HG02938 (cell line): ENCODE measurements at regions not wholly inside any gene's neighbourhood (a gene's known extent, or its start where the extent isn't known, plus 50 kb on each side); places are given as distances from the start of the nearest gene placed in this dataset.
"Not testable (repeated sequence)": the region's sequence is repeated elsewhere in the genome, so short reads cannot be mapped to it uniquely, and the experiment has no call there.

Experiments used
- ATAC-seq: cut with Tn5 transposase; IDR thresholded peaks from one replicate; pipeline ENCODE4 v1.9.1; 2021; ENCODE audit warnings: mild to moderate bottlenecking, moderate library complexity; ENCODE audit not compliant: unreplicated experiment

- not testable (repeated sequence) for ATAC-seq
Measured at GRCh38 chr7:3159926-3160325, 116.3 kb upstream of the CARD11 start.

- no peak for ATAC-seq
Measured at GRCh38 chr7:3162289-3162688, 118.6 kb upstream of the CARD11 start.

- not testable (repeated sequence) for ATAC-seq
Measured at GRCh38 chr7:3162798-3163197, 119.1 kb upstream of the CARD11 start.

DNA sequence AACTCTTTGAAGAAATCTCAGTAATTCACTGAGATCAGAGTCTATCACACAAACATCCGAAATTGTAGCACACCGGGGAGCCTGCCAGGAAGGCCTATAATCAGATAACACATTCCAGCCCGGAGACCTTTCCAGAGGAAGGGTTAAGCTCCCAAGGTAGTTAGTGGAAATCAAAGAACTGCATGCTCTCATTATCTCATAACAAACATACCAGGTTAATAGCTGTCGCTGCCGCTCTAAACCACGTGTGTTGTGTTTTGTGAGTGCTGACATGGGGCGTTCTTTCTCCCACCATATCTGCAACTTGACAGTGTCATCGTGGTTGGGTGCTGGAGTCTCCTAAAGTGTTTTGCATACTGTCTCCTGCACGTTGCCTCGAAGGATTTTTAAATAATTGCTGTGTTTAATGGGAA is 120.7 kb upstream of the CARD11 start:
- ATAC-seq = no peak

DNA sequence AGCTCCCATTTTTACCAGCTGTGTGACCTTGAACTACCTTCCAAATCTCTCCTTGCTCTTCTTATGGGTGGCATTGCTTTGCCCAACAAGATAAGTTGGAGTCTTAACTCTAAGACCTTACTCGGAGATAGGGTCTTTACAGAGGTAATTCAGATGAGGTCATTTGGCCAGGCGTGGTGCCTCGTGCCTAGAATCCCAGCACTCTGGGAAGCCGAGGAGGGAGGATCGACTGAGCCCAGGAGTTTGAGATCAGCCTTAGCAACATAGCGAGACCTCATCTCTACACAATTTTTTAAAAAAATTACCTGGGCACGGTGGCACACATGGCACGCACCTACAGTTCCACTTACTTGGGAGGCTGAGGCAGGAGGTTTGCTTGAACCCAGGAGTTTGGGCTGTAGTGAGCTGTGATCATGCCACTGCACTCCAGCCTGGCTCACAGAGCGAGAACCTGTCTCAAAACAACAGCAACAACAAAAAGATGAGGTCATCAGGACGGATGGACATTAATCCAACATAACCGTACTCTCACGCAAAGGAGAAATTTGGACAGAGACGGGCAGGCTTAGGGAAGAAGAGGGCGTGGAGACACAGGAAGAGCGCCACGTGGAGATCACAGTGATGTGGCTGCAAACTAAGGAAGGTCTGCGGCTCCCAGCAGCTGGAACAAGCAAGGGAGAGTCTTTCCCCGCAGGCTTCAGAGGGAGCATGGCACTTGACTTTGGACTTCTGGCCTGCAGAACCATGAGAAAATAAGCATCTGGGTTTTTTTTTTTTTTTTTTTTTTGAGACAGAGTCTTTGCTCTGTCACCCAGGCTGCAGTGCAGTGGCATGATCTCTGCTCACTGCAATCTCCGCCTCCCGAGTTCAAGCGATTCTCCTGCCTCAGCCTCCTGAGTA is 122.3 kb upstream of the CARD11 start:
- no peak for ATAC-seq

GRCh38 chr7:3167551-3167950 is 123.9 kb upstream of the CARD11 start:
- no peak for ATAC-seq

GRCh38 chr7:3168370-3168769 is 124.7 kb upstream of the CARD11 start:
- ATAC-seq = no peak

DNA sequence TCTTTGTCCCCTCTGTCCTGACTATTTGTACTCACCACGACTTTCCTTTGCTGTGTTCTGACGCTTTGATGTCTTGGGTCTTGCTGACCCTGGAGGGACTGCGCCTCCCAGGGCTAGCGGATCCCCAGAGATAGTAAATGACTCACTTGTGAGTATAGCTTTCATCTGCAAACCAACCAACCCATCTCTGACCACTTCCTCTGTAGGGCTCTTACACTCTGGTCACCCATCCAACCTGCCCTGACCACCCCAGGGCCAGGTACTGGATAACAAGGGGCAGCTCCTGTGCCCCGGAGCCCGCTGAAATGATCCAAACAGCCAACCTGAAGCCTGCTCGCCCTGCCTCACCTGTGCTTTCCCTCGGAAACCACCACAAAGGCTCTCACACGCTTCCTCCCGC is 125.2 kb upstream of the CARD11 start:
- ATAC-seq = no peak

DNA sequence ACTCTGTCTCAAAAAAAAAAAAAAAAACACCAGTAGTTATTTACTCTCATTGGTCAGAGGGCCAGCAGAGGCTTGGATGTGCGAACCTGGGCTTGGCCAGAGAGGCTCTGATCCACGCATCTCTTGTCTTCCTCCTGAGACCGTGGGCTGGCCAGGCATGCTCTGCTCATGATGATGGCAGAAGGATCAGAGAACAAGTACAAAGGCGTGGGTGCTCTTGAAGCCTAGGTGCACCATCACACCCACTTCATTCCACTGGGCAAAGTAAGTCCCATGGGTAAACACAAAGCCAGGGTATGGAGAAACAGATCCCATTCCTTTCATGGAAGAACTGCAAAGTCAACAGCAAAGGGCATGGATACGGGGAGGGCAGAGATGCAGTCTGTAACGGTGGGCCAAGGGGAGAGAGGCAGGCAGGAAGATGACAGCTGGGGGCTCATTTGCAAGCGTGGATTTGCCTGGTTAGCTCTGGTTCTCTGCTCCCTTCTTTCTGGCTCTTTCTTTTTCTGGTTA is 128.2 kb upstream of the SDK1 start:
- no peak for ATAC-seq

DNA sequence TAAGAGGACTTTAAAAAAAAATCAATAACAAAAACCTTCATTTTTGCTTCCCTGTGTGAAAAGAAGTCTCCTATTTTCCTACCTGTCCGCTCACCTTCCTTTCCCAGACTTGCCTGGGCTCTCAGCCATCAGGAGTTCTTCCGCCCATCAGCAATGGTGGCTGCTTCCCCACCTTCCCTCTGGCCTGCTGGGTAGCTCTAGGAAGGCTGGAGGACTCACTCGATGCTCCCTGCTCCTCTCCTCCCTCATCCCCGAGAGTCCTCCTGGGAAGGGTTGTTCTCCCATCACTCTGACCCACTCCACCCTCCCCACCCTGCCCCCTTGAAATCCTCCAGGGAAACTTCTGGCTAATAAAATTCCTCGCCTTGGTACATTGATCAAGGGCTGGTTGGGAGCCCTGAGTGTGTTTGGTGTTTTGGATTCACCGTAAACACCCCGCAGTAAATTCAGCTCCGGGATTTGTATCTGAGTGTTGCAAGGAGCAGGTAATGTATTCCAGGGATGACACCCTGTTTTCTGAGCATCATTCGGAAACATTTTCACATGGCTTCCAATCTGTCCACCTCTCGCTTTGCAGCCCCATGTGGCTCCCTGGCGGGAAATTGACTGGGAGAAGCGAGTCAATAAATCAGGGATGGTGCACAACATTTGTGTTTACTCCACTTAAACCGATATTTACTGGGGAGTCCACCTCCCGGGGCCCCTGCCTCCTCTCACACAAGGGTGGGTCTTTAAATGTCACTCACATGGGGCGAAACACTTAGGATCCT is 126.4 kb upstream of the SDK1 start:
- no peak for ATAC-seq

- no peak for ATAC-seq
Measured at GRCh38 chr7:3175285-3175902, 125.7 kb upstream of the SDK1 start.

- no peak for ATAC-seq
Measured at GRCh38 chr7:3176112-3177000, 124.7 kb upstream of the SDK1 start.

GRCh38 chr7:3177271-3177670 is 123.8 kb upstream of the SDK1 start:
- no peak for ATAC-seq

DNA sequence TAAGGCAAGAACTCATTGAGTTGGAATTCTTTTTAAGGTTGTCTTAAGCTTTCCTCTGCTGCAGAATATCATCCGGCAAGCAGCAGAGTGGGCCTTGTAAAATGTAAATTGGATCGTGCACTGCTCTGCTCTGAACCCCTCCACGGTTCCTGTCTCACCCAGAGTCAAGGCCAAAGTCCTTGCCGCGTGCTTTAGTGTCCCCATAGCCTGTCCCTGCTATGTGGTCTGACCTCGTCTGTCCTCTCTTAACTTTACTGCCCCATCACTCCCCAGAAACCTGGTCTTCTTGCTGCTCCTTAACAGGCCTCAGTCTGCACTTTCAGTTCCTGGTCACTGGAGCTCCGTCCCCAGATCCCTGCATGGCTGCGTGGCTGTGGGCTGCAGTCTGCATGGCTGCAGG is 121.6 kb upstream of the SDK1 start:
- ATAC-seq = no peak

- ATAC-seq = no peak
Measured at GRCh38 chr7:3180604-3181003, 120.4 kb upstream of the SDK1 start.

DNA sequence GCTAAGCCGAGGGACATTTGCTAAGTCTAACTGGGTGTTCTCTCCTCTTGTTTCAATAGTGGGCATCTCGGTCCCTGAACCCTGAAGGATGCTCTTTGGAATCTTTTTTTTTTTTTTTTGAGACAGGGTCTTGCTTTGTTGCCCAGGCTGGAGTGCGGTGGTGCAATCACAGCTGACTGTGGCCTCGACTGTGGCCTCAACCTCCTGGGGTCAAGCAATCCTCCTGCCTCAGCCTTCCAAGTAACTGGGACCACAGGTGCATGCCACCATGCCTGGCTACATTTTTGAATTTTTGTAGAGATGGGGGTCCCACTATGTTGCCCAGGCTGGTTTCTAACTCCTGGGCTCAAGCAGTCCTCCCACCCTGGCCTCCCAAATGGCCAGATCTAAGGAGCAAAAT is 119.0 kb upstream of the SDK1 start:
- not testable (repeated sequence) for ATAC-seq

- no peak for ATAC-seq
Measured at GRCh38 chr7:3187444-3188040, 113.5 kb upstream of the SDK1 start.

DNA sequence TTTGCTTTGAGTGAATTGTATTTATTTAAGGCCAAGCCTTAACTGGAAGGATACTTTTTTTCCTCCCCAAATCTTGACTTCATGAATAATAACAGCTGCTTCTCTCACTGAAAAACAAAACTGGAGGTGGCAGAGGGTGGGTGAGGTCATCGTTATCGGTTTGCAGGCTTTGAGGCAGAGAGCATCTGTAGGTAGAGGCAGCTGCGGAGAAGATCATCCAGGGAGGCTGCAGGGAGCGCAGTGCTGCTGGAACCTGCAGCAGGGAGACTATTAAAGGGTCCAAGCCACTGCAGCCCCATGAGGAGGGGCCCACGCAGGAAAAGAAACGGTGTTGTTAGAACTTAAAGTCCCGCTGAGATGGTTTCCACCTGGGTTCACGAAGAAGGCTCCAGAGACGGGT is 112.1 kb upstream of the SDK1 start:
- ATAC-seq = no peak

GRCh38 chr7:3191548-3191947 is 109.5 kb upstream of the SDK1 start:
- ATAC-seq = no peak

DNA sequence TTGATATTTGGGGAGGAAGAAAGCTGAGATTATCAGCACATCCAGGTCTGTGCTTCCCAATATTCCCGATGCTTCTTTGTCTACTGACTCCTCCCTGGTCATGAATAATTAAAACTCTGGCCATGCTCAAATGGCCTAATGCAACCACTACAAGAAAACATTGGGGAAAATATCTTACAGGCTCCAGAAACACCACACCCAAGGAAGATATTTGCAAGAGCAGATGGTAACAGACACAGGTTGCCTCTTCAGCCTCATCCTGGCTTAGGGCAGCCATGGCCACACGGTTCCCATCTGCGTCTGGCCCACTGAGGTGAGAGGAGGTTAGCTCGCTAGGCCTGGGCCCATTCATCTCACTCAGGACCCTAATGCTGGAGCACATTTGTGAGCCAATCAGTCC is 108.4 kb upstream of the SDK1 start:
- ATAC-seq = no peak
